ENCODE measurements at regions not wholly inside any gene's neighbourhood (a gene's known extent, or its start where the extent isn't known, plus 50 kb on each side); places are given as distances from the start of the nearest gene placed in this dataset.

DNA sequence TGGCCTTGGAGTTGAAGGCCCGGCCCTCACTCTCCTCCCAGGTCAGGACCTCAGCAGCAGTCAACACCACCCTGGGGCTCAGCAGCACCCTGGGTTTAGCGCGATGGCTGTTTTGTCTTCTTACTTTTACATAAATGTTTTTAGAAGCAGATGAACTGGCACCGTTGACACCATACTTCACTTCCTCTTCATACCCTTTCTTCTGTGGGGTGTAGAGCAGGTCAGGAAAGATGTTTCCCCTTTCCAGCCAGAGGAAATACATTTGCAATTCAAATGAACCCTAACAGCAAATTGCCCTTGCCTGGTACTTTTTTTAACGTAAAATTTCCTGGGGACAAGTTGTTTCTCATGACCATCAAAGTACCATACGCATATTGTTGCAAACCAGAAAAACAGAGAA is 54.7 kb upstream of the SNX9 start:
- no peaks in the 10 kb centered on the region for H3K9me3 Mint-ChIP-seq
- H3K27ac Mint-ChIP-seq, result peak overlapping the region; percentile 18
- CTCF ChIA-PET, result no interaction called here
- POLR2A ChIA-PET, result no interaction called here
- peaks cover 22% of the 10 kb centered on the region for H3K27me3 Mint-ChIP-seq
- peaks cover 44% of the 10 kb centered on the region for H3K4me1 Mint-ChIP-seq
- H3K4me3 Mint-ChIP-seq, result no peak overlapping the region
- H3K36me3 Mint-ChIP-seq (ENCODE audit: low read depth), result peaks cover under 1% of the 10 kb centered on the region
- no peak for DNase-seq

DNA sequence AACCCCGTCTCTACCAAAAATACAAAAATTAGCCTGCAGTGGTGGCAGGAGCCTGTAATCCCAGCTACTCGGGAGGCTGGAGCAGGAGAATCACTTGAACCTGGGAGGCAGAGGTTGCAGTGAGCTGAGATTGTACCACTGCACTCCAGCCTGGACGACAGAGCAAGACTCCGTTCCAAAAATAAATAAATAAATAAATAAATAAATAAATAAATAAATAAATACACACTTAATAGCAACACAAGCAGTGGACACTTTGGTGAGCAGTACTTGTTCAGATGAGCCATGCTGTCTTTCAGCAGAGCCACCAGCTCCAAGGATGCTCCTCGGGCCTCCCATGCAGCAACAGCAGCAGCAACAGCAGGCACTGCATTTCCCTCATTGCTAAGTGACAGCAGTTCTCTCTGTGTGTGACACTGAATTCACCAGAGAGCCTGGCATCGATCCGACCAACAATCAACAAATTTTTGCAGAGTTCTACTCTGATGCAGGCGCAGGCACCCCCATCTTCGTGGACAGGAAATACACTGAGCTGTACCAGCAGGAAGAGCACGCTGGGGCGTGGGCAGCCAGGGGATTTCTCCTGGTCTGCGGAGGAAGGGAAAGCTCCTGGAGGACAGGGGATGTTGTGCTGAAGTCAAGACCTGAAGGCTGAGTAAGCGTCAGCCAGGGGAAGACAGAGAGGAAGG is 54.0 kb upstream of the SNX9 start:
- Mint-ChIP-seq H3K36me3 (ENCODE audit: low read depth) (peaks cover 8% of the 10 kb centered on the region), H3K27ac (peak overlapping the region; percentile 34), H3K4me3 (no peak overlapping the region), H3K4me1 (peaks cover 44% of the 10 kb centered on the region), H3K9me3 (peaks cover 3% of the 10 kb centered on the region), H3K27me3 (peaks cover 24% of the 10 kb centered on the region)
- DNase-seq, result no peak
- CTCF ChIA-PET, result interaction anchor here (1.7 kb wide), 1 partner anchor 10 kb away, joined by 3 read pairs; no protein-coding TSS in a partner anchor
- POLR2A ChIA-PET, result no interaction called here

GRCh38 chr6:157769776-157770426 is 53.1 kb upstream of the SNX9 start:
- H3K4me3 Mint-ChIP-seq, result no peak overlapping the region
- peaks cover 8% of the 10 kb centered on the region for H3K36me3 Mint-ChIP-seq (ENCODE audit: low read depth)
- peaks cover 27% of the 10 kb centered on the region for H3K27me3 Mint-ChIP-seq
- peaks cover 3% of the 10 kb centered on the region for H3K9me3 Mint-ChIP-seq
- H3K4me1 Mint-ChIP-seq, result peaks cover 35% of the 10 kb centered on the region
- DNase-seq, result no peak
- ChIA-PET POLR2A (interaction anchor here (2.2 kb wide), 1 partner anchor 31 kb away, joined by 10 read pairs; no protein-coding TSS in a partner anchor), CTCF (interaction anchor here (0.6 to 2.3 kb wide), 4 partner anchors 11 to 104 kb away, joined by 3 to 10 read pairs (median 4); no protein-coding TSS in a partner anchor)
- H3K27ac Mint-ChIP-seq, result peak overlapping the region; percentile 34

DNA sequence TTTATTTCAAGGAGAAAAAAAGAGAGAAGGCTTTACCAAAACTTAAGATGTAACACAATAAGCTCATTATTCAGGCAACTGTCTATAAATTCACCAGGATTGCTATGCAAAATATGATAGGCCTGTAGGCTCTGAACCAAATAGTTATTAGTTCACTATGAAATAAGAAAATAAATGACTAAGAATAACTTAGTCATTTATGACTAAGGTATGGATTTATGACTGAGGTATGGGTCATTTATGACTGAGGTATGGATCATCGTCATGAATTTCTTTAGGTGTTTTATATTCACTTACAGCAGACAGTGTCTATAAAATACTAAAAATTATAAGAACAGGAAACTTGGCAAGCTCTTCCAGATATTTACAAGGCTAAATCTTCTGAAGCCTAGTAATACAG is 52.1 kb upstream of the SNX9 start:
- ChIA-PET CTCF (interaction anchor here (0.6 to 2.3 kb wide), 3 partner anchors 14 to 103 kb away, joined by 4 to 10 read pairs (median 5); no protein-coding TSS in a partner anchor), POLR2A (interaction anchor here (0.8 to 2.2 kb wide), 2 partner anchors 10 to 30 kb away, joined by 3 to 10 read pairs; no protein-coding TSS in a partner anchor)
- no peak for DNase-seq
- peaks cover 30% of the 10 kb centered on the region for H3K4me1 Mint-ChIP-seq
- H3K36me3 Mint-ChIP-seq (ENCODE audit: low read depth), result peaks cover 8% of the 10 kb centered on the region
- peaks cover 3% of the 10 kb centered on the region for H3K9me3 Mint-ChIP-seq
- H3K27me3 Mint-ChIP-seq, result peaks cover 27% of the 10 kb centered on the region
- no peak overlapping the region for H3K27ac Mint-ChIP-seq
- H3K4me3 Mint-ChIP-seq, result no peak overlapping the region

DNA sequence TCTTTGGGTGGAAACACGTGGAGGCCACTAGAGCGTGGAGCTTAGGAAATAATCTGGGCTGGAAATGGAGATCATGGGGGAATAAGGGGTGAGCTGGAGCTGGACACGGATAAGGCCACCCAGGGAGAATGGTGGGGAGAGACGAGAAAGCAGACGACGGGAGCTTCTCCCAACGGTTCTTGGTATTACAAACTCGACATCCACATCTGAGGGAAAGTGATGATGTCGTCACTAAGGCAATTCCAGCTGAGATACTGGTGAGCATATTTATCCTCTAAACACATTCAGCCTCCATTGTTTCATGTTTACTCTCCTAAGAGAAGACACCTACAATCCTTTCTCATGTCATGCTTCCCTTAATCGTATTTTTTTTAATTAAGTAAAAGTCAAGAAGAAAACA is 50.2 kb upstream of the SNX9 start:
- ChIA-PET CTCF (no interaction called here), POLR2A (no interaction called here)
- no peak overlapping the region for H3K27ac Mint-ChIP-seq
- H3K4me1 Mint-ChIP-seq, result peaks cover 25% of the 10 kb centered on the region
- H3K36me3 Mint-ChIP-seq (ENCODE audit: low read depth), result peaks cover 8% of the 10 kb centered on the region
- H3K4me3 Mint-ChIP-seq, result no peak overlapping the region
- peaks cover 24% of the 10 kb centered on the region for H3K27me3 Mint-ChIP-seq
- H3K9me3 Mint-ChIP-seq, result peaks cover 3% of the 10 kb centered on the region
- DNase-seq, result no peak
